H1 (cell line): ENCODE measurements at regions not wholly inside any gene's neighbourhood (a gene's known extent, or its start where the extent isn't known, plus 50 kb on each side); places are given as distances from the start of the nearest gene placed in this dataset.

ENCODE experiments used
- CTCF ChIA-PET: fragments of 300-600 bp; sonication (Branson Sonifier 250); formaldehyde crosslinking; loops from one replicate; lab custom pipeline; 2021; ENCODE audit not compliant: partially characterized antibody; lab: Charles Lee
- POLR2A ChIA-PET: fragments of 300-600 bp; sonication (Branson Sonifier 250); formaldehyde crosslinking; loops from one replicate; lab custom pipeline; 2021; ENCODE audit warnings: inconsistent platforms; ENCODE audit not compliant: partially characterized antibody; lab: Charles Lee
- DNase-seq, 2 experiments: peaks; one replicate each; pipeline versions ENCODE4 v3.0.0 to v3.0.0-alpha.2; 2010 to 2022; ENCODE audit warnings: low spot score in 2 of 2, low read depth in 1 of 2, mixed read lengths in 1 of 2
- FAIRE-seq: peaks from 2 replicates; lab custom pipeline; 2011; peaks lifted over from hg19 to GRCh38; lab: Jason Lieb, UNC
- H2AFZ ChIP-seq: 2 replicates; pipeline ENCODE4 v1.8.1; 2012; ENCODE audit warnings: low read length, inconsistent platforms
- H2AK5ac ChIP-seq: 2 replicates; pipeline ENCODE4 v1.6.1; 2013; ENCODE audit warnings: low read depth, low read length
- H2BK120ac ChIP-seq: replicated peaks from 2 replicates; pipeline ENCODE3; 2013; ENCODE audit warnings: low read depth, low read length, inconsistent platforms
- H2BK12ac ChIP-seq: 2 replicates; pipeline ENCODE4 v1.6.1; 2013; ENCODE audit warnings: low read depth, low read length
- H2BK15ac ChIP-seq: 2 replicates; pipeline ENCODE4 v1.6.1; 2013; ENCODE audit warnings: low read length
- H2BK20ac ChIP-seq: 2 replicates; pipeline ENCODE4 v1.6.1; 2013; ENCODE audit warnings: low read length
- H2BK5ac ChIP-seq: 2 replicates; pipeline ENCODE4 v1.6.1; 2013; ENCODE audit warnings: low read depth, low read length
- H3K14ac ChIP-seq: 2 replicates; pipeline ENCODE4 v1.6.1; 2013; ENCODE audit warnings: inconsistent platforms; ENCODE audit not compliant: insufficient read length
- H3K18ac ChIP-seq: 2 replicates; pipeline ENCODE4 v1.6.1; 2013; ENCODE audit warnings: low read length; ENCODE audit errors: extremely low read depth
- H3K23ac ChIP-seq: 2 replicates; pipeline ENCODE4 v1.6.1; 2013; ENCODE audit warnings: inconsistent platforms; ENCODE audit not compliant: insufficient read length
- H3K23me2 ChIP-seq: 2 replicates; pipeline ENCODE4 v1.6.1; 2013; ENCODE audit warnings: low read depth, low read length
- H3K27ac ChIP-seq: 2 replicates; pipeline ENCODE4 v1.6.1; 2011; ENCODE audit warnings: low read depth, low read length, inconsistent platforms
- H3K27me3 ChIP-seq, 4 experiments: replicated peaks in 1 of 4; 1 replicate in 1 of 4; 2 replicates in 3 of 4; pipeline versions ENCODE4 v1.6.1 to v1.8.1; 2011 to 2013; ENCODE audit warnings: low read length in 3 of 4, mild to moderate bottlenecking in 3 of 4, inconsistent platforms in 2 of 4, mixed read lengths in 2 of 4, moderate library complexity in 1 of 4; ENCODE audit not compliant: control insufficient read depth in 3 of 4, insufficient read depth in 3 of 4; ENCODE audit errors: extremely low read depth in 1 of 4
- H3K36me3 ChIP-seq, 4 experiments: 2 replicates each; pipeline versions ENCODE4 v1.6.1 to v1.8.1; 2011 to 2013; ENCODE audit warnings: mild to moderate bottlenecking in 4 of 4, low read length in 3 of 4, moderate library complexity in 2 of 4, control low read depth in 1 of 4, inconsistent platforms in 1 of 4; ENCODE audit not compliant: insufficient read depth in 4 of 4, control insufficient read depth in 2 of 4
- H3K4ac ChIP-seq: replicated peaks from 2 replicates; pipeline ENCODE3; 2013; ENCODE audit warnings: low read length, low read depth, mixed read lengths, inconsistent platforms; ENCODE audit not compliant: insufficient read length
- H3K4me1 ChIP-seq, 4 experiments: replicated peaks in 1 of 4; 1 replicate in 1 of 4; 2 replicates in 3 of 4; pipeline versions ENCODE4 v1.6.1 to v1.8.1; 2011 to 2013; ENCODE audit warnings: low read length in 3 of 4, inconsistent platforms in 2 of 4, mixed read lengths in 1 of 4; ENCODE audit not compliant: insufficient read depth in 4 of 4, control insufficient read depth in 3 of 4
- H3K4me2 ChIP-seq, 2 experiments: 2 replicates each; pipeline versions ENCODE4 v1.6.1 to v1.8.1; 2011 to 2013; ENCODE audit warnings: low read depth in 2 of 2, low read length in 2 of 2, control low read depth in 1 of 2, inconsistent platforms in 1 of 2, mild to moderate bottlenecking in 1 of 2; ENCODE audit not compliant: insufficient read depth in 1 of 2
- H3K4me3 ChIP-seq, 4 experiments: fragments of 200-600, 300-600 bp in 1 of 4; sonication (generic), shearing (Covaris generic), sonication (Bioruptor Twin) in 1 of 4; 2 replicates each; pipeline versions ENCODE4 v1.5.1 to v1.8.1; 2011 to 2016; ENCODE audit warnings: low read length in 4 of 4, low read depth in 3 of 4, control low read depth in 2 of 4, inconsistent platforms in 2 of 4, mild to moderate bottlenecking in 2 of 4, mixed read lengths in 1 of 4, moderate library complexity in 1 of 4; ENCODE audit not compliant: insufficient read depth in 2 of 4; ENCODE audit errors: extremely low read depth in 1 of 4
- H3K56ac ChIP-seq: replicated peaks from 2 replicates; pipeline ENCODE3; 2013; ENCODE audit warnings: low read depth, mild to moderate bottlenecking, mixed read lengths, low read length, inconsistent platforms; ENCODE audit not compliant: insufficient read length
- H3K79me1 ChIP-seq: 2 replicates; pipeline ENCODE4 v1.6.1; 2013; ENCODE audit warnings: low read depth, low read length, control low read depth
- H3K79me2 ChIP-seq, 2 experiments: 2 replicates each; pipeline versions ENCODE4 v1.6.1 to v1.8.1; 2012 to 2013; ENCODE audit warnings: low read length in 2 of 2, mild to moderate bottlenecking in 2 of 2, inconsistent platforms in 1 of 2; ENCODE audit not compliant: insufficient read depth in 2 of 2, control insufficient read depth in 1 of 2
- H3K9ac ChIP-seq, 4 experiments: replicated peaks in 1 of 4; 1 replicate in 1 of 4; 2 replicates in 3 of 4; pipeline versions ENCODE4 v1.6.1 to v1.8.1; 2011 to 2013; ENCODE audit warnings: low read depth in 3 of 4, low read length in 3 of 4, control low read depth in 2 of 4, mild to moderate bottlenecking in 2 of 4, moderate library complexity in 2 of 4, inconsistent platforms in 1 of 4; ENCODE audit errors: extremely low read depth in 1 of 4
- H3K9me3 ChIP-seq, 2 experiments: 2 replicates each; pipeline versions ENCODE4 v1.6.1 to v1.8.1; 2012 to 2013; ENCODE audit warnings: mild to moderate bottlenecking in 2 of 2, moderate library complexity in 2 of 2, control low read depth in 1 of 2, inconsistent platforms in 1 of 2, low read depth in 1 of 2, low read length in 1 of 2, mixed read lengths in 1 of 2; ENCODE audit not compliant: insufficient read depth in 2 of 2
- H4K20me1 ChIP-seq, 2 experiments: replicated peaks in 1 of 2; 2 replicates each; pipeline versions ENCODE3 to v1.8.1; 2011 to 2013; ENCODE audit warnings: inconsistent platforms in 2 of 2, low read length in 2 of 2, mild to moderate bottlenecking in 1 of 2; ENCODE audit not compliant: insufficient read depth in 2 of 2, control insufficient read depth in 1 of 2
- H4K5ac ChIP-seq: 2 replicates; pipeline ENCODE4 v1.6.1; 2013; ENCODE audit warnings: low read length, low read depth, mixed read lengths, inconsistent platforms; ENCODE audit not compliant: insufficient read length
- H4K8ac ChIP-seq: 2 replicates; pipeline ENCODE4 v1.8.0; 2013; ENCODE audit warnings: mild to moderate bottlenecking, moderate library complexity, low read length, inconsistent platforms; ENCODE audit not compliant: insufficient read depth; ENCODE audit errors: extremely low read depth
- H4K91ac ChIP-seq: replicated peaks from 2 replicates; pipeline ENCODE3; 2013; ENCODE audit warnings: low read length, mixed read lengths, inconsistent platforms; ENCODE audit not compliant: insufficient read length
- ASH2L ChIP-seq: fragments of 200-600, 300-600 bp; sonication (generic); IDR thresholded peaks from one replicate; pipeline ENCODE4 v1.7.1; 2017; ENCODE audit warnings: low read length
- MAX ChIP-seq: IDR thresholded peaks from 2 replicates; pipeline ENCODE4 v1.6.1; 2012; ENCODE audit warnings: inconsistent platforms
- RFX5 ChIP-seq: IDR thresholded peaks from 2 replicates; pipeline ENCODE4 v1.6.1; 2011; ENCODE audit warnings: low read depth, low read length, improper control_type of control experiment, borderline replicate concordance
- WGBS, 2 experiments: shearing (Covaris generic) in 1 of 2; methylation state at CpG; one replicate each; pipeline versions ENCODE4 v1.1.6 to v1.1.7; 2013 to 2015; ENCODE audit warnings: low lambda C conversion rate in 2 of 2, mixed read lengths in 2 of 2, inconsistent platforms in 1 of 2, low coverage in 1 of 2, missing lambda C conversion rate in 1 of 2; ENCODE audit not compliant: insufficient replicate concordance in 2 of 2, insufficient coverage in 1 of 2, insufficient read length in 1 of 2; ENCODE audit errors: extremely low coverage in 1 of 2, missing lambda C conversion rate in 1 of 2; 5-methylcytosine and 5-hydroxymethylcytosine counted together

- Histone ChIP-seq H2BK15ac (no peak overlapping the region), H3K23me2 (no peaks in the 10 kb centered on the region), H3K18ac (no peak overlapping the region), H3K23ac (no peak overlapping the region), H3K9me3 (no peaks in the 10 kb centered on the region), H2AFZ (no peak overlapping the region), H3K4me3 (no peak overlapping the region), H3K27me3 (no peaks in the 10 kb centered on the region), H3K27ac (no peak overlapping the region), H3K4me1 (no peaks in the 10 kb centered on the region), H4K20me1 (no peaks in the 10 kb centered on the region), H3K4ac (no peak overlapping the region)
- TF ChIP-seq ASH2L (no peak), RFX5 (no peak), MAX (no peak)
- TF ChIP-seq, all 59 proteins: peak for 0
- DNase-seq = no peak
- H3K14ac ChIP-seq = no peak overlapping the region
- H3K79me2 ChIP-seq = no peaks in the 10 kb centered on the region
- no peak overlapping the region for H3K4me2 ChIP-seq
- FAIRE-seq = no peak
- H4K5ac ChIP-seq = no peak overlapping the region
- H3K36me3 ChIP-seq = no peaks in the 10 kb centered on the region
- H3K9ac ChIP-seq = no peak overlapping the region
- no peak overlapping the region for H4K8ac ChIP-seq
- H3K79me1 ChIP-seq = no peaks in the 10 kb centered on the region; the same call in 1 of the 2 replicates
- no peak overlapping the region for H4K91ac ChIP-seq
- ChIA-PET CTCF (interaction anchor here (0.6 kb wide), 1 partner anchor 146 kb away, joined by 3 read pairs; no protein-coding TSS in a partner anchor), POLR2A (no interaction called here)
- no peak overlapping the region for H2BK20ac ChIP-seq
- H2AK5ac ChIP-seq = no peak overlapping the region
- H2BK120ac ChIP-seq = no peak overlapping the region
- H2BK12ac ChIP-seq = no peak overlapping the region
- 93% methylated on average over 2 of the region's 2 CpGs; no CpG with 5 or more reads in 1 of the 2 experiments for WGBS, 2 experiments
- no peak overlapping the region for H2BK5ac ChIP-seq
- no peak overlapping the region for H3K56ac ChIP-seq
Measured at GRCh38 chr2:8086357-8086756, 595.5 kb upstream of the ID2 start.
